Endothelial cell (in vitro differentiated cells): ENCODE measurements at regions not wholly inside any gene's neighbourhood (a gene's known extent, or its start where the extent isn't known, plus 50 kb on each side); places are given as distances from the start of the nearest gene placed in this dataset.

Experiments
- DNase-seq: peaks from one replicate; pipeline ENCODE4 v3.0.0; 2021; ENCODE audit warnings: low spot score
- H3K27ac Mint-ChIP-seq: one replicate; pipeline ENCODE4 v1.8.0; 2021; ENCODE audit warnings: mixed read lengths, inconsistent platforms; ENCODE audit not compliant: unreplicated experiment
- H3K27me3 Mint-ChIP-seq: one replicate; pipeline ENCODE4 v1.8.0; 2021; ENCODE audit warnings: mild to moderate bottlenecking, moderate library complexity, mixed read lengths, inconsistent platforms; ENCODE audit not compliant: unreplicated experiment
- H3K36me3 Mint-ChIP-seq: one replicate; pipeline ENCODE4 v1.8.0; 2021; ENCODE audit warnings: mild to moderate bottlenecking, low read depth, mixed read lengths, inconsistent platforms; ENCODE audit not compliant: unreplicated experiment
- H3K4me1 Mint-ChIP-seq: one replicate; pipeline ENCODE4 v1.8.0; 2021; ENCODE audit warnings: mild to moderate bottlenecking, mixed read lengths, inconsistent platforms; ENCODE audit not compliant: unreplicated experiment
- H3K4me3 Mint-ChIP-seq: one replicate; pipeline ENCODE4 v1.8.0; 2021; ENCODE audit warnings: mild to moderate bottlenecking, mixed read lengths, inconsistent platforms; ENCODE audit not compliant: unreplicated experiment
- H3K9me3 Mint-ChIP-seq: one replicate; pipeline ENCODE4 v1.8.0; 2021; ENCODE audit warnings: mixed read lengths, inconsistent platforms; ENCODE audit not compliant: unreplicated experiment
- TF ChIP-seq, protein P1 (sequence below): fragments of 200-600 bp; sonication (generic); IDR thresholded peaks from one replicate; pipeline ENCODE4 v1.5.0; 2021; ENCODE audit warnings: antibody characterized with exemption; ENCODE audit not compliant: unreplicated experiment

- H3K27me3 Mint-ChIP-seq: peaks cover 1% of the 10 kb centered on the region
- no peaks in the 10 kb centered on the region for H3K9me3 Mint-ChIP-seq
- no peak for DNase-seq
- no peaks in the 10 kb centered on the region for H3K36me3 Mint-ChIP-seq
- TF ChIP-seq, protein P1, sequence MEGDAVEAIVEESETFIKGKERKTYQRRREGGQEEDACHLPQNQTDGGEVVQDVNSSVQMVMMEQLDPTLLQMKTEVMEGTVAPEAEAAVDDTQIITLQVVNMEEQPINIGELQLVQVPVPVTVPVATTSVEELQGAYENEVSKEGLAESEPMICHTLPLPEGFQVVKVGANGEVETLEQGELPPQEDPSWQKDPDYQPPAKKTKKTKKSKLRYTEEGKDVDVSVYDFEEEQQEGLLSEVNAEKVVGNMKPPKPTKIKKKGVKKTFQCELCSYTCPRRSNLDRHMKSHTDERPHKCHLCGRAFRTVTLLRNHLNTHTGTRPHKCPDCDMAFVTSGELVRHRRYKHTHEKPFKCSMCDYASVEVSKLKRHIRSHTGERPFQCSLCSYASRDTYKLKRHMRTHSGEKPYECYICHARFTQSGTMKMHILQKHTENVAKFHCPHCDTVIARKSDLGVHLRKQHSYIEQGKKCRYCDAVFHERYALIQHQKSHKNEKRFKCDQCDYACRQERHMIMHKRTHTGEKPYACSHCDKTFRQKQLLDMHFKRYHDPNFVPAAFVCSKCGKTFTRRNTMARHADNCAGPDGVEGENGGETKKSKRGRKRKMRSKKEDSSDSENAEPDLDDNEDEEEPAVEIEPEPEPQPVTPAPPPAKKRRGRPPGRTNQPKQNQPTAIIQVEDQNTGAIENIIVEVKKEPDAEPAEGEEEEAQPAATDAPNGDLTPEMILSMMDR: no peak
- H3K4me3 Mint-ChIP-seq: no peak overlapping the region
- no peak overlapping the region for H3K27ac Mint-ChIP-seq
- peaks cover 10% of the 10 kb centered on the region for H3K4me1 Mint-ChIP-seq
These were observed 269.2 kb downstream of the CDC5L start for GRCh38 chr6:44656691-44657090.

- Mint-ChIP-seq H3K9me3 (no peaks in the 10 kb centered on the region), H3K4me1 (peaks cover 10% of the 10 kb centered on the region), H3K4me3 (no peak overlapping the region), H3K27ac (no peak overlapping the region), H3K27me3 (peaks cover 1% of the 10 kb centered on the region), H3K36me3 (no peaks in the 10 kb centered on the region)
- no peak for DNase-seq
- TF ChIP-seq, protein P1: no peak
These were observed 269.8 kb downstream of the CDC5L start for GRCh38 chr6:44657206-44657819.

GRCh38 chr6:44658571-44658970 lies 271.1 kb downstream of the CDC5L start:
- Mint-ChIP-seq H3K9me3 (no peaks in the 10 kb centered on the region), H3K27me3 (peaks cover 1% of the 10 kb centered on the region), H3K4me1 (peaks cover 16% of the 10 kb centered on the region), H3K4me3 (no peak overlapping the region), H3K36me3 (no peaks in the 10 kb centered on the region), H3K27ac (no peak overlapping the region)
- DNase-seq: no peak
- TF ChIP-seq, protein P1: no peak

- Mint-ChIP-seq H3K36me3 (no peaks in the 10 kb centered on the region), H3K9me3 (no peaks in the 10 kb centered on the region), H3K27me3 (no peaks in the 10 kb centered on the region), H3K4me1 (peaks cover 16% of the 10 kb centered on the region), H3K4me3 (no peak overlapping the region), H3K27ac (no peak overlapping the region)
- TF ChIP-seq, protein P1: no peak
- no peak for DNase-seq
These were observed 272.2 kb downstream of the CDC5L start for GRCh38 chr6:44659726-44660125.

DNA sequence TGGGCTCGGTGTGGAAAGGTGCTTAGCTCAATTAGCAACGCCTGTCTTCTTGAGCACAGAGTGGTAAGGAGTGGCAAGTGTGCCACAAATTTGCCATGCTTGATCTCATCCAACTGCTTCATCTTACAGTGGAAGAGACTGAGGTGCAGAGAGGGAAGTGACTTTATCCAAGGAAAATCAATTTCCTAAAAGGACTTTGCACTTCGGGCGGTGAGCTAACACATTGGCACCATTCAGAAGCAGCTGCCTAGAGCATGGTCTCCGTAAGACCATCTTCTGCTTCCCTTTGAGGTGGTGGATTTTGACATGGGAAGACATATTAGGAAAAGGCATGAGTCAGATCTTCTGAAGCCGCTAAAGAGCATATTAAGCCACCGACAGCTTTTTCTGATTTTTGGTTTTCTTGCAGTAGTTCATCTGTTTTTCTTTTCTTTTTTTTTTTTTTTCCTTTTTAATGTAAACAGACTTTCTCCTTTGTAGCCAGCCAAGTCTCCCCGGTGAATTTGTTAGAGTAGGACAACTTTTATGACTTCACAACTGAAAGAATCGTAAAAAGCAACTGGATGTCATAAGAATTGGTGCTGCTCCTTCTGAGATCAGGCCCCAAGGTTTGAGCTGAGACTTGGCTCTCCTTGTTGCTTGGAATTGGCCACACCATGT lies 273.2 kb downstream of the CDC5L start:
- Mint-ChIP-seq H3K36me3 (no peaks in the 10 kb centered on the region), H3K4me3 (no peak overlapping the region), H3K9me3 (no peaks in the 10 kb centered on the region), H3K27ac (no peak overlapping the region), H3K27me3 (no peaks in the 10 kb centered on the region), H3K4me1 (peaks cover 10% of the 10 kb centered on the region)
- DNase-seq: no peak
- TF ChIP-seq, protein P1: no peak
